Thymus (tissue), 11 donors: ENCODE measurements at regions not wholly inside any gene's neighbourhood (a gene's known extent, or its start where the extent isn't known, plus 50 kb on each side); places are given as distances from the start of the nearest gene placed in this dataset.

Source experiments
- DNase-seq, 9 donors: peaks; one replicate each; pipeline ENCODE4 v3.0.0-alpha.2; 2013; ENCODE audit warnings: low spot score in 9 of 9, low read depth in 6 of 9, missing footprints in 1 of 9
- H3K27ac ChIP-seq, 2 donors: one replicate each; pipeline ENCODE4 v1.5.1; 2013; ENCODE audit warnings: control low read depth in 1 of 2, low read depth in 1 of 2, low read length in 1 of 2, mild to moderate bottlenecking in 1 of 2, moderate library complexity in 1 of 2
- H3K27me3 ChIP-seq, 2 donors: one replicate each; pipeline ENCODE4 v1.5.1; 2013; ENCODE audit warnings: low read length in 1 of 2; ENCODE audit not compliant: control insufficient read depth in 2 of 2, insufficient read depth in 1 of 2
- H3K36me3 ChIP-seq, 2 donors: one replicate each; pipeline ENCODE4 v1.5.1; 2013; ENCODE audit warnings: low read length in 1 of 2, mild to moderate bottlenecking in 1 of 2, moderate library complexity in 1 of 2; ENCODE audit not compliant: control insufficient read depth in 2 of 2, insufficient read depth in 2 of 2
- H3K4me1 ChIP-seq, 2 donors: one replicate each; pipeline ENCODE4 v1.5.1; 2013; ENCODE audit warnings: low read length in 2 of 2; ENCODE audit not compliant: control insufficient read depth in 2 of 2, insufficient read depth in 2 of 2
- H3K4me3 ChIP-seq, 2 donors: one replicate each; pipeline ENCODE4 v1.5.1; 2013; ENCODE audit warnings: low read length in 2 of 2, control low read depth in 1 of 2, mild to moderate bottlenecking in 1 of 2
- H3K9me3 ChIP-seq, 2 donors: one replicate each; pipeline ENCODE4 v1.5.1; 2013; ENCODE audit warnings: low read length in 1 of 2, mild to moderate bottlenecking in 1 of 2; ENCODE audit not compliant: control insufficient read depth in 2 of 2, insufficient read depth in 1 of 2
- WGBS: extraction: QIAGEN DNeasy Blood & Tissue Kit; methylation state at CpG from one replicate; pipeline ENCODE4 v1.1.7; 2013; 5-methylcytosine and 5-hydroxymethylcytosine counted together
- donor health status: healthy.

DNA sequence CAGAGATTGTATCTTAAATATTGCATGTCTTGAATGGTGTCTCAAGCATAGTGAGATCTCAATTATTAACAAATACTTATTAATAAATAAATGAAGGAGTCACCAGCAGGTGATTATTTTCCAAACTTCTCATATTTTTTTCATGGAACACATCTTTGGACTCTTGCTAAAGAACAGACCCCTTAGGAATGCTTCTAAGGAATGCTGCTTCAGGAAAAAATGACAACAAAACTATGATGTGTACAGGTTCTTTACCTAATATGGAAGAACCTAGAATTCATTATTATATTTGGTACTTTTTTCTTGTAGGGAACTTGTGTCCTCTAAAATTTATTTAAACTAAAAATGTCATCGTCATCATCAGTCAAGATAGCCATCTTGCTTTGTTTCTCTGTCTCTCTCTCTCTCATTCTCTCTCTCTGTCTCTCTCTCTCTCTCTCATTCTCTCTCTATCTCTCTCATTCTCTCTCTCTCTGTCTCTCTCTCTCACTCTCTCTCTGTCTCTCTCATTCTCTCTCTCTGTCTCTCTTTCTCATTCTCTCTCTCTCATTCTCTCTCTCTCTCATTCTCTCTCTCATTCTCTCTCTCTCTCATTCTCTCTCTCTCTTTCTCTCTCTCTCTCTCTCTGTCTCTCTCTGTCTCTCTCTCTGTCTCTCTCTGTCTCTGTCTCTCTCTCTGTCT, 63.0 kb upstream of the ETS2 start:
- 92% methylated on average over 1 of the region's 1 CpG for WGBS
- Histone ChIP-seq H3K4me1 (peaks cover 0 to 6% of the 10 kb centered on the region in 2 donors), H3K4me3 (no peak overlapping the region), H3K27me3 (no peaks in the 10 kb centered on the region), H3K9me3 (no peaks in the 10 kb centered on the region), H3K27ac (no peak overlapping the region), H3K36me3 (no peaks in the 10 kb centered on the region)
- DNase-seq, result no peak

DNA sequence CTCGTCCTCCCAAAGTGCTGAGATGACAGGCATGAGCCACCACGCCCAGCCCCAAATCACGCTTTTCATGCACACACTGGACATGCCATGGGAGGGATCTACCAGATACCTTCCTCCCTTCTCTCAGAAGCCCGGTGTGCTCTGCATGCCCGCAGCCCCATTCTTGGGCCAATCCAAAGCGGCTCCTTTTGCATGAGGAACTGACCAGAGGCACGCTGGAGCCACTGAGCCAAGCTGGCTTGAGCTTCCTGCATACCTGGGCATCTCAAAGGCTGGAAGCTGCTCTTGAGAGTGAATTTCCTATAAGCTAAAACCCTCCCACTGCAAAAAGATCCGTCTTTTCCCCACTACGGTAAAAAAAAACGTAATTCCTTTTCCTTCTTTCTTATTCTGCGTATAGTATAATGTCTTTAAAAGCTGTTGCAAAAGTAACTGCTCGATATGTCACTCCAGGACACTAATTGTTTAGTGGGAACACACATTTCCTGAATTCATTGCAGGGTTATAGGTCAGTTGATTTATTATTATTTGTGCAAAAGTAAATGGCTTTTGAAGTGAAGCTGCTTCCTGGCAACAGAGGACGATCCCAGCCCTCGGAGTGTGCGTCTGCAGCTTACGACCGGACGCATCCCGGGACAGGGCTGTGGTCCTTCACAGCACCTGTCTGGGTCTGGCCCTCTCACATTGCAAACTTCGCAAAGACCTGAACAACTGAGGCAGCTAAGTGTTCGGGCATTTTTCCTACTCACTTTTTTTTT, 61.8 kb upstream of the ETS2 start:
- WGBS, result 97% methylated on average over 21 of the region's 21 CpGs

DNA sequence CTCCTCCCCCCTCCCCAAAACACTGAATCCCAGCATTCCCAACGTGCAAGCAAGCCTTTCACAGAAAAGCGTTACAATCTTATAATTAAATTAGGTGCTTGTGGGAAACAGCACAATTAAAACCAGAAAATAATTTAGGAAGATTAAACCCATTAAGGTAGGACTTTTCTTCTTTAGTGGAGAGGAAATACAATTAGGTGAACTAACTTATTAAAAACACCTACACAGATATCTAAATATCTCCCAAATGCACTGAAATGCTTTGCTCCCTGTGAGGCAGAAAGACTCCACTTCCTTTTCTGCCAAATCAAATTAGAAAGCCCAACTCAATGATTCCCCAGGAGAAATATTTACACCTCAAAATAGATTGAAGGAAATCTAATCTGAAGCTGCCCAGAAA, 60.9 kb upstream of the ETS2 start:
- WGBS, result 96% methylated on average over 2 of the region's 2 CpGs
- Histone ChIP-seq H3K4me1 (peaks cover 0 to 6% of the 10 kb centered on the region in 2 donors), H3K36me3 (no peaks in the 10 kb centered on the region), H3K27me3 (no peaks in the 10 kb centered on the region), H3K9me3 (no peaks in the 10 kb centered on the region), H3K27ac (no peak overlapping the region), H3K4me3 (no peak overlapping the region)
- no peak for DNase-seq

More for the DNA sequence above, 61.8 kb upstream of the ETS2 start:
- no peaks in the 10 kb centered on the region for H3K27me3 ChIP-seq
- H3K4me1 ChIP-seq, result peaks cover 0 to 6% of the 10 kb centered on the region in 2 donors
- no peak for DNase-seq
- H3K9me3 ChIP-seq, result no peaks in the 10 kb centered on the region
- no peak overlapping the region for H3K27ac ChIP-seq
- H3K4me3 ChIP-seq, result no peak overlapping the region
- no peaks in the 10 kb centered on the region for H3K36me3 ChIP-seq

DNA sequence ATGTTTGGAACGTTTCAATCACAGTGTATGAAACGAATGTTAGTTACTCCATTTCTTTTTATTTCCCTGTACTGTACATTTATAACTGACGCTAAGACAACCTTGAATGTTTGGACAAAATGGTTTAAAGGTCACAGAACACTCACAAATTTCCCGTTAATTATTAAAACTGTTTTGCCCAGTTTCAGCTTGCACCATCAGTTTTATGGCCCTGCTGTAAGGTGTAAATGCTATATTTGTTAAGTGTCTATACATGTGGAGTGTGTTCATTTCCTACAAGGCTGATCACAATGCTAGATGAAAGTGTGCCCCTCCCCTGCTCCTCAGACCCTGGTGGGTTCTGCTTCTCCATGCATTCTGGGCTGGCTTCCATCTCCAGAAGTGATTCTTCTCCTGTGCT, 57.9 kb upstream of the ETS2 start:
- 98% methylated on average over 4 of the region's 4 CpGs for WGBS
- no peaks in the 10 kb centered on the region for H3K36me3 ChIP-seq
- H3K4me1 ChIP-seq, result peaks cover 0 to 7% of the 10 kb centered on the region in 2 donors
- no peak overlapping the region for H3K4me3 ChIP-seq
- H3K9me3 ChIP-seq, result no peaks in the 10 kb centered on the region
- no peak overlapping the region for H3K27ac ChIP-seq
- DNase-seq, result no peak
- H3K27me3 ChIP-seq, result no peaks in the 10 kb centered on the region

DNA sequence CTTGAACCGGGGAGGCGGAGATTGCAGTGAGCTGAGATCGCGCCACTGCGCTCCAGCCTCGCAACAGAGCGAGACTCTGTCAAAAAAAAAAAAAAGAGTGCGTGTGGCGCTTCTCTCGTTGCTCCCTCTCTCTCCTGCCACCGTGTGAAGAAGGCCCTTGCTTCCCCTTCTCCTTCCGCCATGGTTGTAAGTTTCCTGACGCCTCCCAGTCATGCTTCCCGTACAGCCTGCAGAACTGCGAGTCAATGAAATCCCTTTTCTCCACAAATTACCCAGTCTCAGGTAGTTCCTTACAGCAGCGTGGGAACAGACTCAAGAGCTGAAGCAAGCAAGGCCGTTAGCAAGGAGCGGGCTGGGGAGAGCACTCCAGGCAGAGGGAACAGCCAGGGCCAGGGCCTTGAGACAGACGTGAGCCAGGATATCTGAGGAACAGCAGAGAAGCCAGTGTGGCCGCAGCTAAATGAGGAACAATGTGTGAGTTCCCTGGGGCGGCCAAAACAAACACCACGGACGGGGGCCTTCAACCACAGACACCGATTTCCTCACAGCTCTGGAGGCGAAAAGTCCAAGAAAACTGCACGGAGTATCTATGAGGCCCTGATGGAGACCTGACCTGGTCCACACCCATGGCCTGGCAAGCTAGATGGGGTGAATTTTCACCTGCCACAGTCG, 54.2 kb upstream of the ETS2 start:
- WGBS, result 75% methylated on average over 27 of the region's 27 CpGs
- no peak for DNase-seq
- Histone ChIP-seq H3K4me1 (peaks cover 0 to 12% of the 10 kb centered on the region in 2 donors), H3K27me3 (no peaks in the 10 kb centered on the region), H3K36me3 (no peaks in the 10 kb centered on the region), H3K9me3 (no peaks in the 10 kb centered on the region), H3K4me3 (no peak overlapping the region), H3K27ac (peak overlapping the region in 1 of 2 donors; percentile 15)

DNA sequence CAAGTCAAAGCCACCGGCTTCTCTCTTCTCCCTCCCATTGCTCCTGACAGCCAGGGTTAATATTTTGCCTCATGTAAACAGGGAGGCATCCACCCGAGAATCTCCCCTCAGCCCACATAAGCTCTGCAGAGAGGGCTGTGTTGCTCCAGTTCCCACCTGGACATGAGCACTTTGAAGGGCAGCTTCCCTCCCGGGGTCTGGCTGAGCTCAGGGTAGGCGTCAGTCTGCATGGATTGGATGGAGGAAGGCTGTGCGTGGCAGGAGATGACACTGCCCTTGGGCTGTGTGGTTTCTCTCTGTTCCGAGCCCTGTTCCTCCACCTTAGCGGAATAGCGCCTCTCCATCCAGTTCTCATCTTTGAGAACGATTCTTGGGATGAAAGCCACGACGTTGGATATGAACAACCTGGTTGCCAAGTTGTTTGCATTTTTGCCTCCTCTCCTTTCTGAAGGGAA, 53.7 kb upstream of the ETS2 start:
- H3K9me3 ChIP-seq, result no peaks in the 10 kb centered on the region
- H3K4me1 ChIP-seq, result peaks cover 0 to 12% of the 10 kb centered on the region in 2 donors
- H3K27ac ChIP-seq, result peak overlapping the region in 1 of 2 donors; percentile 80
- H3K36me3 ChIP-seq, result no peaks in the 10 kb centered on the region
- H3K27me3 ChIP-seq, result no peaks in the 10 kb centered on the region
- no peak for DNase-seq
- H3K4me3 ChIP-seq, result no peak overlapping the region
- 94% methylated on average over 11 of the region's 11 CpGs for WGBS

DNA sequence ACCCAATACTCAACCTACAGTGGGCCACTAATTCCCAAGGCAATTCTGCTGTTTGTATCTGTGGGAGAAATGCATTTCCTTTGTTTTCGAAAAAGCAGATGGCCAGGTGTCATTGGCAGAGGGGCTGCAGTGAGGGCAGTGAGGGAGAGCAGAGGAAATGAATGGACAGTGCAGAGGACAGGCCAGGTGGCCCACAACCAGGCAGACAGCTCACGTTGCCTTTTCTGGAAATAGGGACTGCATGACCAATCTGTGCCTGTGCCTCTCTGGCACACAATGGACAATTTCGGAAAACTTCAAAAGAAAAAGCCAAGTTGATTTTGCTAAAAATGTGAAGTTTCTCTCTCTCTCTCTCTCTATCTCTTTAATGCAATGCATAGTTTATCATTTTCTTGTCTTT, 52.6 kb upstream of the ETS2 start:
- no peaks in the 10 kb centered on the region for H3K27me3 ChIP-seq
- H3K27ac ChIP-seq, result peak overlapping the region; percentile 26 to 80
- 95% methylated on average over 3 of the region's 3 CpGs for WGBS
- H3K9me3 ChIP-seq, result no peaks in the 10 kb centered on the region
- H3K36me3 ChIP-seq, result no peaks in the 10 kb centered on the region
- H3K4me1 ChIP-seq, result peaks cover 0 to 12% of the 10 kb centered on the region in 2 donors
- no peak for DNase-seq
- no peak overlapping the region for H3K4me3 ChIP-seq

DNA sequence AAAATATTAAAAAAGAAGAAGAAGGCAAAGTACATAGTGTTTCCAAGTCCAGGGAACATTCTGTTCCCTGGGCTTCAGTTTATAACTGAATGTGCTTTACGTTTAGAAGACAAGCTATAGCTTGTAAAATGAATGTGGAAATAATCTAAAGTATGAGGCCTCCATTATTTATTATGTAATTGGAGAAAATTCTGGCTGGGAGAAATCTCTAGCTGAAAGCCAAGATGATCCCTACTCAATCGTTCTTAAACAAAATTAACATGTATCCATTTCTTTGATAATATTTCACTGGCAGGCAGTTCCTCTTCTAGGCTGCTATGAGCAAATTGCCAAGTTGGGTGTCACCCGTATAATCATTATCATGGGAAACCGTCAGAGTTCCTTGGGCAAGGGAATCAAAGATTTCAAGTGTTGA, 52.2 kb upstream of the ETS2 start:
- H3K4me3 ChIP-seq, result no peak overlapping the region
- 92% methylated on average over 4 of the region's 4 CpGs for WGBS
- no peaks in the 10 kb centered on the region for H3K27me3 ChIP-seq
- no peaks in the 10 kb centered on the region for H3K9me3 ChIP-seq
- no peak overlapping the region for H3K27ac ChIP-seq
- DNase-seq, result no peak
- peaks cover 0 to 12% of the 10 kb centered on the region in 2 donors for H3K4me1 ChIP-seq
- H3K36me3 ChIP-seq, result no peaks in the 10 kb centered on the region
